Umbilical cord (tissue), 1 donor: ENCODE measurements at regions not wholly inside any gene's neighbourhood (a gene's known extent, or its start where the extent isn't known, plus 50 kb on each side); places are given as distances from the start of the nearest gene placed in this dataset.

ENCODE experiments used
- DNase-seq: peaks from one replicate; pipeline ENCODE4 v3.0.0-alpha.2; 2015; ENCODE audit warnings: low spot score

DNA sequence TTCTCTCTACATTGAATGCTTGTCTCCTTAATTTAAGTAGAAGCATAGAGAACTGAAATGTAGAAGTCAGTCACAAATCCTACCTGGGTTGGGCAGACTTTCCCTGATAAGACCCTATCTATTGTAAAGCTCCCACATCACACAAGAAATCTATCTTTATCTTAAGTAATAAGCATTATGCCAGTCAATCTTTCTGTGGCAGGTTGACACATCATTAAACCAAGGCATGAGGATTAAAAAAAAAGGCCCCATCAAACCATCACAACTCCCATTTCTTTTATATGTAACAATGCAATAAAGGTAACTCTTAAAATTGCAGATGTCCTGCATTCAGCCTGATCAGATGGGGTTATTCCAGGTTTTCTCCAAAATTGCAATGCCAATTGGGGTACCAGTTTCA is 311.8 kb downstream of the TOX3 start:
- DNase-seq: no peak

DNA sequence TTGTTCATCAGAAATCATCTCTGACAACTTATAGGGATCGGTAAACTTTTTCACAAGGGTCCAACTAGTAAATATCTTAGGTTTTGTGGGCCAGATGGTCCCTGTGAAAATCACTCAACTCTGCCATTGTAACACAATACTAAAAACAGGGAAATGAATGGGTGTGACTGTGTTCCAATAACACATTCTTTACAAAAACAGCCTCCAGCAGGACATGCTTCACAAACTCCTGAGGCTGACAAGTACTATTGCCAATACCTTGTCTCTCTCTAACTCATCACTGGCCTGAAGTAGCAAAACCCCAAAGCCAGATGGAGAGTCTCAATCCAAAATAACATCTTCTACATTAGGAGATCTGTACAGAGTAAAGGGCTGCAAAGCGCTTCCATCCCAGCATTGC is 312.3 kb downstream of the TOX3 start:
- DNase-seq: no peak

DNA sequence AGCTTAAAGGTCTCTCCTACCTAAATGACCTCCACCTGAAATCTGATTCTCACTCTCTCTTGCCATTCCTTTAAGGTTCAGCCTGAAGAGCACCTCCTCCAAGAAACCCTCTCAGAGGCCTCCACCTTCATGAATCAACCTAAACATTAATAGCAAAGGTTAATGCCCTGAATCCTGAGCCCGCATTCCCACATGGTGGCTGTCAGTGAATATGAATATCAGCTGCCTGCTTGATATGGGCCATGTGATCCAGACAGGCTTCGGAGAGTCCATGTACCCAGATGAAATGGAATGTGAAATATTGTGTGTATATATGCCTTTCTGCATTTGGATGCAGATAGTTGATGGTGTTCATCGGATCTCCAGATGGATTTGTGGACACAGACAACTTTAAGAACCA is 317.5 kb downstream of the TOX3 start:
- no peak for DNase-seq

DNA sequence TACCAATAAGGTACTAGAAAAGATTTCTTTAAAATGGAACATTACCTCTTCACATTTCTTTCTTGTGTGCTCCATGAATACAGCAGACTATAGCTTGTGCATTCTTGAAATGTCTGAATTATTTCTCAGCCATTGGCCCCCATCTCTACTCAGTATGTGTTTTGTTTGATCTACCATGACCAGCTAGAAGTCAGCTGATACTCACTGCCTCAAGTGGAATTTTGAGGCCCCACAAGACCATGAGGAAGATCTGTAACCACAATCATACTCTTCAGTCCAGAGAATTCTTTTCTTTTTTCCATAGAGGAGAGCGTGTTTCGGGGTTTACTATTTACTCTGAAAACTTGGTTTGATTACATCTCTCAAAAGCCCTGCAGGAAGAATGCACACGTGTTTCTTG is 319.1 kb downstream of the TOX3 start:
- no peak for DNase-seq

DNA sequence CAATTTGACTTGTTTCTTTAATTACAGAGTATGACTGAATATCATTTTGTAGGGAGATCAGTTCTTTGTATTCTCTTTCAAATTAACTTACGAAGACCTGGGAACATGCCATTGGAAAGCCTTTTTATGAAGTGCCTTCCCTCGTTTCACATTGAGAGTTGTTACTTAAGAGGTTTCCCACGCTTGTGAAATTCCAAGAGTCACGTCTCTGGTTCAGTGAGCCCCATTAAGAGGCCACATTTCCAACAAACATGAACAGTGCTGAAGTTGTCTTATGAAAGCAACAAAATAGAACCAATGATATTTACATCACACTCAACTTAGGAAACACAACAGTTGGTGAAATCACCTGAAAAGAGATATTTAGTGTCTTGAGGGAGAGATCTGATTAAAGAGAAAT is 334.1 kb downstream of the TOX3 start:
- DNase-seq: no peak

DNA sequence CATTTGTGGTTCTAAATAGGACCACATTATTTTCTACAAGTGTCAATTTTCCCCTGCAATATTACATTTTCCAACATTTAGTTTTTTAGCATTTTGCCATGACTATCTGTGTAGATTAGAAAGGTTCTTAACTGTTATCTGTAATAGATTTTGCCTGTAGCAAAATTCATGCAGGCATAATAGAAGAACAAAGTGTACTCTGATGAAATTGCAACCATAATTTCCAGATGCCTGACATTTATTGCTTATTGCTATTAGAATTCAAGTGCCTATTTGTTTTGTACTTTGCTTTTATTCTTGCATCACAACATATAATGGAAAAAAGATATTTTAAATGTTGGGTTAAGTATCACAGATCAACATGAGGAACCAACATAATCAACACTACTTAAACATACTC is 337.7 kb downstream of the TOX3 start:
- peak; percentile 2 for DNase-seq

DNA sequence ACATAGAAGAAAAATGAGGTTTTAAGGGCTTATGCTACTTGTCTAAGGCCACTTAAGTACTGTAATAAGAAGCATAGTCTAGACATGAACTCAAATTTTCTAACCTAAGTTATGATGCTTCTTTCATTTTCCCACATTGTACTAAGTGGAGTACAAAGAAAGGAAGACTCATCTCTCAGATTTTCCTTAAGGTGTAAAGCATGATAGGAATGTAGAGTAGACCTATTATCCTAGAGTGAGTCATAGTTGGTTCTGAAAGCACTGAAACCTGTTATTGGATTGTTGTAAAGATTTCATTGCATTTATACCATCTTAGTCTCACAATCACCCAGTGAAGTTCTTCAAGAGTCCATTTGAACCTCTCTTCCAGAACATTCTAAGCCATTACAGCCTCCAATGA is 343.8 kb downstream of the TOX3 start:
- no peak for DNase-seq

DNA sequence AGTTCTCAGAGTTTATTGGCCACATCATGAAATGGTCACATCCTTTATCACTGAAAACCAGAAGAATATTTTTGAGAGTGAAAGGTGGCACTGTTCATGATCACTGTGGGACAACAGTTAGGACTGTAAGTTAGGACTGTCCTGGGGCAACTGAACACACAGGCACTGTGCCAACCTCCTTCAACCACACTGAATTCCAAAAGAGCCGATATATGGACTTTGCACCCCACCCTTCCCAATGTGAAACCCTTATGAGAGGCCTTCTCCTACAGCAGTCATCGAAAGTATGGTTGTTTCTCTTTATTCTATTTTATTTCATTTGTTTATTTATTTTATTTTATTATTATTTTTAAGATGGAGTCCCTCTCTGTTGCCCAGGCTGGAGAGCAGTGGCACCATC is 353.5 kb downstream of the TOX3 start:
- DNase-seq: no peak

DNA sequence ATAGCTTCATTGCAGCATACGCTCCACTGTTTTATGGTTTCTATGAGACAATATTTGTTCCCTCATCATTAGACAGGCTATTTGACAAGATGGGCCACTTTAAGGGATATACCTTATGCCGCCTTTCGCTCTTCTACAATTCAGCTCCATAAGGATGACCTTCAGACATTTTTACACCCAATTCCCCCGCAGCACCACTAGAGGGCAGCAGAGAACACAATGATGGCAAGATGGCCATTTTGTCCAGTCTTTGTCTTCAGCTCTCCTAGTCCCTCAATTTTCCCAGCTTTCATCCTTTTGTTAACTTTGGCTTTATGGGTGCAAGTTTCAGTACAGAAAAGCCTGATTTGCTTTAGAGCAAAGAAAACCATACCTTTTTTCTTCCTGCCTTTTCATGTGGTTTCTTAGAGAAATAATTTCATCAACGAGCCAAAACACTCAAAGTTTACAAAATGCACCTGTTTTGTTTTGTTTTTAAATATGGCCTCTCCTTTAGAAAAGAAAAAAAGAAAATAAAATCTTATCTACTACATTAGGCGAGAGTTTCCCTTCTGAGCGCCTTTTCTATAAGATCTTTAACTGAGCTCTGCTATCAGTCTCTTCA is 355.3 kb downstream of the TOX3 start:
- DNase-seq: peak; percentile 74

DNA sequence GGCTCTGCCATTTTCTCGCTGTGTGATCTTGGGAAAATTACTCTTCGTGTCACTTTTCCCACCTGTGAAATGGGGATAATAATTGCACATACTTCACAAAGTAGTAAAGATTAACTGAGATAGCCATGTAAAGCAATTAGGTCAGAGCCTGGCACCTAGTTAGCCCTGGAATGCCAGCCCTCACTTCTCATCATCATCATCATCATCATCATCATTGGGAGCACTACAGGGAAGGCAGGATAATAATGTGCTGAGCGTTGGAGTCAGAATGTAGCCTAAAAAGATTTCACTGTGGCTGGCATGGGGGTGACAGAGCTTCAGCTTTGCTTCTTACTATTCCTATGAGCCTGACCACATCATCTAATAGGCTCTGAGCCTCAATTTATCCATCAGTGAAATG is 362.6 kb downstream of the TOX3 start:
- no peak for DNase-seq

DNA sequence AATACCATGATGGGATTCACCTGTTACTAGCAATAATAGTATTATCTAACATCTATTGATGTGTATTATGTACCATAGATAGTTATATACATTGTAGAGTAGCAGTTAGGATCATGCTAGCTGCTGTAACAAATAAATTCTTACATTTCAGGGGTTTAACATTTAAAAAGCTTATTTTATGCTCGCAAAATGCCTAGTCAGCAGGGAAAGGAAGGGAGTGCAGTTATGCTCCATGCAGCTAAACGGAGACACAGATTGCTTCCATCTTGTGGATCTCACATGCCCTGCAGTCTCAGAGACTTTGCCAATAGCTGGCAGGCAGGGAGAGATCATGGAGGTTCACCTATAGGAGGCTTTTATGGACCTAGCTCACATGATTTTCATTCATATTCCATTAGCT is 364.1 kb downstream of the TOX3 start:
- DNase-seq: no peak

DNA sequence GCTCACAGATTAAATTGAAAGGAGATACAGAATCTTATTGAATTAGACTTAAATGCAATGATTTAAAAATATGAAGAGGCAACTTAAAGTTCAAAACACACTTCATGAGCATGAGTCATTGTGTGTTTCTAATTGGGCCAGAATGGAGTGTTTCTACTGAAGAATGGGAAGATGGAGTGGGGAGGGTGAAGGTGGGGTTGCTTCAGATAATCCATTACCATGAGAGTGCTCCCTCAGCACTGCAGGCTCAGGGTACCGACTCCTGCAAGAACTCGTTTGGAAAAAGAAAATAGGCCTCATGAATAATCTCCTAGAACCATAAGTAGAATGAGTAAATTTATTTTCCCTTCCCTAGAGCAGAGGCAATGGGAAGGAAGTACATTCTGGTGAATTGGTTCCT is 372.8 kb downstream of the TOX3 start:
- DNase-seq: no peak

DNA sequence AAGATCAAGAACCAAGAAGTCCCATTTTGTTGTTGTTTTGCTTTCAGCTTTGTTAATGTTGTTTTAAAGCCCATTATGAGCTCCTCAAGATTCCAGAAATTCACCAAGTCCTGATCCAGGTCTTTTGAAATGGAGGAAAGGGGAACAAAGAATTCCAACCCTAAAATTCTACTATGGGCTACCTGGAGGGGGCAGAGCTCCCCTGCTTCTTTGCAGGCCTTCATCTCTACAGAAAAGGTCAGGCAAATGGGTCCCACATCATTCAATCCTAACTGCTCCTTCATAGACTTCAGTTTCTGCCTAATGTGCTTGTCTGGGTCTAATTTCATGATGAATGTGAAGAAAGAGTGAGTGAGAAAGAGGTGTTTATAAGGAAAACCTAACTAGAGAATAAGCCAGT is 375.5 kb downstream of the TOX3 start:
- no peak for DNase-seq

DNA sequence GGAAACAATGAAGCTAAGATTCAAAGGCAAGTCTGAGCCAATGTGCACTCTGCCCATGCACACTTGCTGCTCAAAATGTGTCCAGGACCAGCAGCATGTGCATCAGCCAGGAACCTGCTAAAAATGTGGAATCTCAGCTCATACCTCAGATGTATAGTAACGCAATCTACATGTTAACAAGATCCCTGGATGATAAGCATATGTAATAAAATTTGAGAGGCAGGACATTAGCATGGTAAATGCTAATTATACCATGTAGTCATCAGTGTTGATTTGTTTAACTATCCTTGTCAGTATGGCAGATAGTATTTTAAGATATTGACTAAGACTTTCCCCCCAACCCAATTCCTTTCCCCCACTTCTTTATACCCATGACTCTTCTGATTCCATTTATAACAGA is 379.6 kb downstream of the TOX3 start:
- DNase-seq: no peak

DNA sequence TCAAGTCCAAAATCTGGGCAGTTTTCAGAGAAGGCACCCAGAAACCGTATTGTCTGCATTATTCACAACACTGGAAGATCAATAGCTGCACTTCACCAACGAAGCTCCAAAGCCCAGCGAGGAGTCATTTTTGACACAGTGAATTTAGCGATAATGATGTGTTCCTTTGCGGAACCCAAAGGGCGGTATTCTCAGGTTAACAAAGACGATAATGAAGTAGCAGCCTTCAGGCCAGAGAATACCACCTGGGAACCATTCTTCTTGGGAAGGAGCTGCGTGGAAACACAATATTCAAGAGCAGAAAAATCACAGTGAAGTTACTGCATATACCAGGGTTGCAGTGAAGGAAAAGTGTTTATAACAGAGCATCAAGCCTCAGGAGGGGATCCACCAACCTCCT is 381.0 kb downstream of the TOX3 start:
- no peak for DNase-seq

DNA sequence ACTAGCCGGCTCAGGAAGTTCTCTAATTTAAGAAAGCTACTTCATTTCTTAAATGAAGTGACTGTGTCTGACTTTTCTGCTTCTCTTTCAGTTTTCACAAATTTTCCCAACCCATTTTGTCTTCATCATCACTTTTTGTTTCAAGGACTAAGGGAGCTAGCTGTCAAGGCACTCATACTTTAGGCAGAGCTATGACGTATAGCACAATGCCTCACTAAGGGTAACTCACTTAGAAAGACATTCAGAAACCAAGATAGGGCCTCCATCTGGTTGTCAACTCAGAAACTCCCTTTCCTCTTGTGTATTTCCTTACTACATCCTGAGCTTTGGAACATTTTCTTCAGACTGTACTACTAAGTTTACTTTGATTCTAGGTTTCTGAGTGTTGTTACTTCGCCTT is 397.9 kb downstream of the TOX3 start:
- no peak for DNase-seq

DNA sequence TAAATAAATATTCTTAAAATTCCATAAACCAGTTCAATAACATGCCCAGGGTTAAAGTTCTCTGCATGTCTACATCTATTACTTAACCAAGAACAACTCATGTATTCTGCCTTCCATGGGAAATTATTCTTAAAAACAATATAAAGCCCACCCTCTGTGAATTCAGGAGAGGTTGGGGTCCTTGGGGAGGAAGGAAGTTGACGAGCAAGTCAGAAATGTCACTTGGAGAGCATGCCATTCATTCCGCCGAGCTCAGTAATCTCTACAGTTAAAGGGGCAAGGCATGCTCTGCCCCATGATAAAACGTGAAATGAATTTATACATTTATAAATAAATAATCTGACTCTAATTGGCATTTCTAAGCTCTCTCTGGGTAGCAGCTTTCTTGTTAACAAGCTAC is 405.1 kb downstream of the TOX3 start:
- DNase-seq: no peak

DNA sequence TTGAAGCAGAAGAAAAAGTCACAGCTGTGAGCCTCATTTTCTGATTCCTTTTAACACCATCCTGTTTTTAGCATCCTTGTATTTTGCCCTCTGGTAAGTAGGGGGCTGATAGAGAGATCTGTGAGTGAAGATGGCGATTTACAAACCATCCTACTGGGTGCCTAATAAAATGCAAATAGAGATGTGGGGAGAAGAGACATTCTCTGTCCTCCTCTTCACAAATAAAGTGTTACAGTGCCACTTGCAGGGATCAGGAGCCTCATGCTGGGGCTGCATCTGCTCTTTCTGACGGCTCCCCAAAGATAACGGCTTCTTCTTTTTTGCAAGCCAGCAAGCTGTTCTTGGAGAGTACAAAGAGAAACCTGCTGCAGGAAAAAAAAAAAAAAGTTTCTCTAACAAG is 418.6 kb downstream of the TOX3 start:
- DNase-seq: no peak

DNA sequence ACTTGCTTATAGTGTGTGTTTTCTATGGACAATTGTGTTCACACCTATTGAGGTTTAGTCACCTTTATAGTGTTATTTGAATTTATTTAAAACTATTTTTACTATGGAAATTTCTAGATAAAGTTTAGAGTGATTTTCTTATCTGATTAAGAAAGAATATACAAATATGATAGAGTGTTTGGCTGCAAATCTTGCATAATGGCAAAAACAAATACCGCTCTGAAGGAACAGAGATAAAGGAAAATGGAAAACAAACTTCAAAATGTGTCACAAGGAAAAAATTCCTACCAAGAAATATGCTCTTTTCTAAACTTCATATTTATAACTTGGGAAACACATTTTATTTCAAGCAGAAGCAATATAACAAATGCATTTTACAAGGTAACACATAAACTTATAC is 423.1 kb downstream of the TOX3 start:
- no peak for DNase-seq

DNA sequence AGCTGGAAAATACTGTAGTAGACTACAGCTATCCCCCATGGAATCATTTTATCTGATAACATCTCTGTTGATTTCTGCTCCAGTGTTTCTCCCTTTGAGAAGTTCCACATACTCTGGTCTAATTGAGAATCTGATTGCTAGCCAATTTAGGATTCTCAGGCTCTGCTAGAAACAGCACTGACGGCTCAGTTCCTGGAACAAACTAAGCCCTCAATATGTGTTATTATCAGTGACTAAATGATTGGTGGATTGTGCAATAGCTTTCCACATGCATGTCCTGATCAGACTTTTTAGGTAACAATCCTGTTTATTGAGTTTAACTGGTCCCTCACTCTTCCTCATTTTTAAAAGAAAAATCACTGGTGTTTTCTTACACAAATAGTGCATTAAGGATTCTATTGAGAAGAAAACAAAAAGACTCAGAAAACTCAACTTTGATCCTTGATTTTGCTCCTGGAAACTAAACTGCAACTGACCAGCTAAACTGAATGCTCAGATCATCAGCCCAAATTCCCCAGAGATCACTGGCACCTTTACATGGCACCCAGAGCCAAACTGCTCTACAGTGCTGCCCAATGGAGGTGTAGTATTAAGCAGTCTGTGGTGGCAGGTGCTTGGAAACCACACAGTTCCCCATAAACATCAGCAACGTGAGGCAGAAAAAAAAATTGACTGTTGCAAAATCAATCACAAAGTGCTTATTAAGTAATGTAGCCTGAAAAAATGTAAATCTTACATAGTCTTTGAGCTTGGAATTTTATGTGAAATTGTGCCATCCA is 423.7 kb downstream of the TOX3 start:
- DNase-seq: peak; percentile 7

DNA sequence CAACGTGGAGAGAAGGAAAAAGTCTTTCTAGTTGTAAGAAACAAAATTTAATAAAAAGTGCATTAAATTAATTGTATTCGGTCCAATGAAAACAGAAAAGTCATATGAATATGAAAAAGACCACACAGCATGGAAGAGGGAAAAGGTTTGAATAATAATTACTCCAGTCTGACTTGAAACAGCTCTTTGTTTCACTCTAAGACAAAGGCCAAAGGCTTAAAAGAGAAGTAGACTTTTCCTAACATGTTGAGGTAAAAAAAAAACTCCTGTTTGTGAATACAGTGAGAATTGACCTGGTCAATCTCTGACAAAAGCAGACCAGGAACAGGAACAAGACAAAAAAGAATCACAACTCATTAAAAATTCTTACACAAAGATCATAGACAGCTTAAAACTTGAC is 429.8 kb downstream of the TOX3 start:
- DNase-seq: no peak

DNA sequence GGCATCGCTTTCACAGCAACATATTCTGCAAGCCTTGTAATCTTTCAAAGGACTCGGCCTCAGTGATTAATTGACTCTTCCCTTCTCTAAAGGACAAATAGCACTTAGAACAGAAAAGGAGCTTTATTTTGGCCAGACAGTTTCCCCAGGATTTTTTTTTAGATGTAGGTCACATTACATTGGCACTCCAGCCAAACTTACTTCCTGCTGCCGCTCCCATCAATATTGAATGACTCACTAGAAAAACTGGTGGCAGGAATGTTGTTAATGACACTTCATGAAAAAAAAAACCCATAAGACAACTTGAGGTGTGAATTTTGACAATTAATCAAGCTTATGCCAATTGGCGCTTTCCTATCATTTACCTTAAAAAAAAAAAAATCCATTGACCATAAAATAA is 432.6 kb downstream of the TOX3 start:
- no peak for DNase-seq

DNA sequence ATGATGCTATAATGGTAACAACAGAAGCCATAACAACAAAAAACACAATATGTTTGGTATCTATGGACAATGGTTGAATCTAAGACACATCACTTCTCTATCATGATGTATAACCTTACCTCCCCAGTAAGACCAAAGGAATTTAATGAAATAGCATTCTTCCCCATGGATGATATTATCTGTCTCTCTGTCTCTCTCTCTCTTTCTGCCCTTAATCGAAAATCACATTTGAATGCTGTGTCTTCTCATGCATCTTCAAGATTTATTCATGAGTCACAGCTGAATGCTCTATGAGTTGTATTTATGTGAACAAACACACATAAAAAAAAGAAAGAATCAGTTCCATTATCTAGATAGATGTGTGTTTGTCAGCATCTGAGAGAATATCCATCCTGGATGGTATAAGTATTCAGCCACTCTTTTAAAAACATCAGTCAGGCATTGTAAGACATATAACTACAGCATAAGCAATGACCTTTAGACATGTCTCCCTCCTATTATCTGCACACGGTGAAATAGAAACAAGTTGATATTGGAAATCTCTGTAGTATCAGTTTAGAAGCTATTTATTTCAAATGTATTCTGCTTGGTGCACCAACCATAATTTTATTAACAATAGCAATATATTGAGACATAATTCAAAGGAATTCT is 433.3 kb downstream of the TOX3 start:
- DNase-seq: no peak
